ENCODE measurements at regions not wholly inside any gene's neighbourhood (a gene's known extent, or its start where the extent isn't known, plus 50 kb on each side); places are given as distances from the start of the nearest gene placed in this dataset.
"Not testable (repeated sequence)": the region's sequence is repeated elsewhere in the genome, so short reads cannot be mapped to it uniquely, and the experiment has no call there.

DNA sequence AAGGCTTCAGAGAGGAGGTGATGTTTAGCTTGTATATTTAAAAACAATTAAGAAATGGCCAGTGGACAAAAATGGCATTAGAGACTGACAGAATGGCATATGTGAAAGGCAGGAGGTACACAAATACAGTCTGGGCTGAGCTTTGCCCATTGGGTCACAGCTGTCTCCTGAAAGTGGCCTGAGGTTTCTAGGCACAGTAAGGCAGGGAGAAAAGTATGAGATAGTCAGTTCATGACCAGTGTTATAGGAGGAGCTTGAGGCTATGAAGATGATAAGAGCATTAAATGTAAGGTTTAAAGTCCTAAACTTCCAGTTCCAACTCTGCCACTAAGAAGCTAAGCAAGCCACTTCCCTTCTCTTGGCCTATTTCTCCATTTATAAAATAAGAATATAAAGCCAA is 111.2 kb upstream of the SETMAR start:
- peaks cover 0 to 10% (median 6%) of the 10 kb centered on the region in 11 experiments; a peak in 16 of 22 replicates for H3K9me3 ChIP-seq (replicated peaks in 1 of 11)
- H4K20me1 ChIP-seq: no peaks in the 10 kb centered on the region
- no peak overlapping the region for H3K4me3 ChIP-seq
- H3K27ac ChIP-seq: no peak overlapping the region
- no peaks in the 10 kb centered on the region for H3K36me3 ChIP-seq
- H3K27me3 ChIP-seq: no peaks in the 10 kb centered on the region
- TF ChIP-seq Cebpa-rat (IDR thresholded peaks at IDR 0.05): no peak
- H3K9ac ChIP-seq: no peak overlapping the region
- no peak overlapping the region for H3K4me2 ChIP-seq
- no peaks in the 10 kb centered on the region for H3K4me1 ChIP-seq

DNA sequence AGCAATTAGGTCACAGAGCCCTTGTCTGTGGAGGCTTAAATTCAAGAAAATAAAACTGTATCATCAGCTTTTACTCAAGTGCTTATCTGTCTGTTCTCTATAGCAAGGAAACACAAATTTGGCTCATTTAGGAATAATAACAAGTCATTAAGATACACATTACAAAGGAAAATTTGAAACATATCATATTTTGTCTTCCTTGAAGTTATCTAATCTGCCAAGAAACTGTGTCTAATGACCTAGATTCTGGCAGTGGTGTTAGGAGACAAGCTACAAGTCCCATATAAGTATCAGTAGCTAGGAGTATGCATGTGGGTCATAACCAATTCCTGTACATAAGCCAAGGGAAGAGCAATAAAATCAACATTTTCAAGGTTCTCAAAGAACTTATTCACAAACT is 108.2 kb upstream of the SETMAR start:
- no peak for TF ChIP-seq Cebpa-rat (IDR thresholded peaks at IDR 0.05)
- Histone ChIP-seq H3K9ac (no peak overlapping the region), H3K9me3 (replicated peaks in 1 of 11) (peaks cover 0 to 10% (median 6%) of the 10 kb centered on the region in 11 experiments; a peak in 16 of 22 replicates), H3K4me3 (no peak overlapping the region), H3K36me3 (no peaks in the 10 kb centered on the region), H3K27ac (no peak overlapping the region), H3K4me1 (no peaks in the 10 kb centered on the region), H4K20me1 (no peaks in the 10 kb centered on the region), H3K4me2 (no peak overlapping the region), H3K27me3 (no peaks in the 10 kb centered on the region)

DNA sequence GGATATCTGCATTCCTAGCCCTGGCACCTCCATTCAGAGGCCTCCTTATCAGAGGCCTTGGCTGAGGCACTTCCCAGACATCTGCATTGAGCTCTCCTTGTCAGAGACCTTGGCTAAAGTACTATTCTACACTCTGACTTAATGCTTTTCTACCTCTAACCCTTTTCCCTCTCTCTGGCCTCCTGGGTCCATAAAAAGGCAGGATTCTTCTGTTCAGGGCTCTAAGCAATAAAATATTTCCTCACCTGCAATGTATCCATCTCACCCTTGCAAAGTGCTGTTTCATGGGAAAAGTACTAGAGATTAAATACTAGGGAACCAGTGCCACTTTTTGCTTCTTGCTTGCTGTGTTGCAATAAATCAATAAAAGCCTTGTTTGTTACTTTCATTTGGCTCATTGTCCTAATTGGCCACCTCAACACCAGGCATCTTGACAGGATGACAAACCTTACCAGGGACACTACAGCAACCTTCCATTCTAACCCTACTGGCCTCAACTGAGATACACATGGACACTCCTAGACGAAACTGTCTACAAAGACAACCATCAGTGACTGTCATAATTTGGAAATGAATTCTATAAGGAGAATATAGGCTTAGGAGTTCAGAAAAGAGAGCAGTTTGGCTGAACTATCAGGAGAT is 106.5 kb upstream of the SETMAR start:
- Histone ChIP-seq H3K4me3 (no peak overlapping the region), H3K4me1 (no peaks in the 10 kb centered on the region), H4K20me1 (no peaks in the 10 kb centered on the region), H3K4me2 (no peak overlapping the region), H3K27ac (no peak overlapping the region), H3K27me3 (no peaks in the 10 kb centered on the region), H3K36me3 (no peaks in the 10 kb centered on the region), H3K9me3 (replicated peaks in 1 of 11) (peaks cover 0 to 10% (median 6%) of the 10 kb centered on the region in 11 experiments; a peak in 16 of 22 replicates), H3K9ac (no peak overlapping the region)
- no peak for TF ChIP-seq Cebpa-rat (IDR thresholded peaks at IDR 0.05)

DNA sequence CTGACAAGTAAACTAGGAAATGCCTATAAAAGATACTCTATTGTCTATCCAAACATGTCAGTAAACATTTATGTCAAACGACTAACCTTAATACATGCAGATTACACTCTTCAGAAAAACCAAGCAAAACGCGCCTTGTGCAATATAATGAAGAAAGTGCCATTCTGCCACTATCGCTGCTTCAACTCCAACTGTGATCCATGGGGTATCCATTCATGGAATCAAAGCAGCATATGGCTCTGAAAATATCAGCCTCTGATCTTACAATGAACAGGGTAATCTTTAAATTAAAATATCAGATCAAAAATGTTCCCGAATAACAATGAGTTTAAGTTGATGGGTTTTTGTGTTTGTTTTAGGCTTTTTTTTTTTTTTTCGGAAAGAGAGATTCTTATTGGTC is 105.5 kb upstream of the SETMAR start:
- Histone ChIP-seq H3K27ac (no peak overlapping the region), H3K4me3 (no peak overlapping the region), H4K20me1 (no peaks in the 10 kb centered on the region), H3K27me3 (no peaks in the 10 kb centered on the region), H3K4me2 (no peak overlapping the region), H3K9me3 (replicated peaks in 1 of 11) (peaks cover 0 to 7% (median 3%) of the 10 kb centered on the region in 11 experiments; a peak in 16 of 22 replicates), H3K9ac (no peak overlapping the region), H3K36me3 (no peaks in the 10 kb centered on the region), H3K4me1 (no peaks in the 10 kb centered on the region)
- TF ChIP-seq Cebpa-rat (IDR thresholded peaks at IDR 0.05): no peak

DNA sequence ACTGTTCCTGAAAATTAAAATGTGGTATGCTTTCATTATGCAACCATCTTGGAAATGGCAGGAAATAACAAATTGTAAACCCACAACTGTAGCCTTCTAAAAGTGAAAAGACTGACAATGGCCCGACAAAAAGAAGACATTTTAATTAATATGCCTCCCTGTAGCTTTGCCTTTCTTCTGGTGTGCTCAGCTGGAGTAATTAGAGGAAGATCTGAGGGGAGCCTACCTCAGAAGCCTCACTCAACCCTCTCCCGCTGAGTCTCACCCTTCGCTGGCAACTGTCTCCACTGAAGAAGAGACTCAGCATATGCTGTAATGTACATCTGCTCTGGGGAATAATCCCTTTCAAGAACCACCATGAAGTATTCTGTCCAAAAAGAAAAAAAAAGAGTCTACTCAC is 104.7 kb upstream of the SETMAR start:
- Histone ChIP-seq H3K9ac (no peak overlapping the region), H3K4me2 (no peak overlapping the region), H3K4me3 (no peak overlapping the region), H3K27me3 (no peaks in the 10 kb centered on the region), H4K20me1 (no peaks in the 10 kb centered on the region), H3K36me3 (no peaks in the 10 kb centered on the region), H3K9me3 (replicated peaks in 1 of 11) (no peaks in the 10 kb centered on the region), H3K4me1 (peaks cover 0 to 2% (median 0%) of the 10 kb centered on the region in 10 experiments; a peak in 1 of 20 replicates), H3K27ac (no peak overlapping the region)
- TF ChIP-seq Cebpa-rat (IDR thresholded peaks at IDR 0.05): no peak

DNA sequence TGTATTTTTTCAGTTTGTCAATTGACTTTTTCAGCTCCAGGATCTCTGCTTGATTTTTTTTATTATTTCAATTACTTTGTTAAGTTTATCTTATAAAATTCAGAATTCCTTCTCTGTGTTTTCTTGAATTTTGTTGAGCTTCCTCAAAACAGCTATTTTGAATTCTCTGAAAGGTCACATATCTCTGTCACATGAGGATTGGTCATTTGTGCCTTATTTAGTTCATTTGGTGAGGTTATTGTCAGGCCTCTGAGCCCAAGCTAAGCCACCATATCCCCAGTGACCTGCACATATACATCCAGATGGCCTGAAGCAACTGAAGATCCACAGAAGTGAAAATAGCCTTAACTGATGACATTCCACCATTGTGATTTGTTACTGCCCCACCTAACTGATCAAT is 98.4 kb upstream of the SETMAR start:
- H4K20me1 ChIP-seq; H3K4me3 ChIP-seq; H3K27ac ChIP-seq; H3K27me3 ChIP-seq; H3K36me3 ChIP-seq; H3K9ac ChIP-seq; H3K9me3 ChIP-seq (replicated peaks in 1 of 11); H3K4me2 ChIP-seq: not testable (repeated sequence)
- H3K4me1 ChIP-seq: peaks cover 0 to 17% (median 0%) of the 10 kb centered on the region in 10 experiments; a peak in 2 of 20 replicates

DNA sequence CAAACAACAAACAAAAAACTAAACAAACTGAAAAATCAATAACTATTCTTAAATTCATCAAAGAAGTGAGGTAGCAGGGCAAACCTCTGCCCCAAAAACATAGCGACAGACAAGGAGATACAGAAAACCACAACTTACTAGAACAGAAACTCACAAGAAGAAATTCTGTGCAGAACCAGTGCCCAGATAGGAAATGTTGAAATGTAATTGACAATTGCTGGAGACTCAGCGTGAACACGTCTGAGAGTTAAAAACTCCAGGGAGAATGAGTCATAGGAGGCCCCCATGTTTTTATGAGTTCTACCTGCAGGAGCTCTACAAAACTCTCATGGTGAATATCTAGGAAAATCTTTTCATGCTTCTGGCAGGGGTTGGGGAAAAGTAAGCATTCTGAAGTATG is 95.5 kb upstream of the SETMAR start:
- H3K27ac ChIP-seq: no peak overlapping the region
- no peak overlapping the region for H3K4me2 ChIP-seq
- peaks cover 0 to 17% (median 0%) of the 10 kb centered on the region in 10 experiments; a peak in 2 of 20 replicates for H3K4me1 ChIP-seq
- no peak overlapping the region for H3K4me3 ChIP-seq
- no peak for TF ChIP-seq Cebpa-rat (IDR thresholded peaks at IDR 0.05)
- no peaks in the 10 kb centered on the region for H3K27me3 ChIP-seq
- H4K20me1 ChIP-seq: no peaks in the 10 kb centered on the region
- peaks cover 0 to under 1% (median 0%) of the 10 kb centered on the region in 11 experiments; a peak in 4 of 22 replicates for H3K9me3 ChIP-seq (replicated peaks in 1 of 11)
- no peaks in the 10 kb centered on the region for H3K36me3 ChIP-seq
- no peak overlapping the region for H3K9ac ChIP-seq

DNA sequence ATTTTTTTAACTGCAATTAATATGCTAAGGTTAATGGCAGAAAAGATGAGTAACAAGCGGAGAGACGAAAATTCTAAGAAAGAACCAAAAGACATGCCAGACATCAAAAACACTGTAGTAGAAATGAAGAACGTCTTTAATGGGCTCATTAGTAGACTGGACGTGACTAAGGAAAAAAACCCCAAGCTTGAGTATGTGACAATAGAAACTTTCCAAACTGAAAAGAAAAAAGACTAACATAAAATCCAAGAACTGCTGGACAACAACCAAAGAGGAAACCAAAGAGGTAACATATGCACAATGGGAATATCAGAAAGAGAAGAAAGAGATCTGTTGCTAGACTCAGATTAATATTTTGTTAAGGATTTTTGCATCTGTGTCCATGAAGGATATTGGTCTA is 94.6 kb upstream of the SETMAR start:
- peaks cover 0 to 7% (median 0%) of the 10 kb centered on the region in 11 experiments; a peak in 5 of 22 replicates for H3K9me3 ChIP-seq (replicated peaks in 1 of 11)
- H4K20me1 ChIP-seq: no peaks in the 10 kb centered on the region
- TF ChIP-seq Cebpa-rat (IDR thresholded peaks at IDR 0.05): no peak

DNA sequence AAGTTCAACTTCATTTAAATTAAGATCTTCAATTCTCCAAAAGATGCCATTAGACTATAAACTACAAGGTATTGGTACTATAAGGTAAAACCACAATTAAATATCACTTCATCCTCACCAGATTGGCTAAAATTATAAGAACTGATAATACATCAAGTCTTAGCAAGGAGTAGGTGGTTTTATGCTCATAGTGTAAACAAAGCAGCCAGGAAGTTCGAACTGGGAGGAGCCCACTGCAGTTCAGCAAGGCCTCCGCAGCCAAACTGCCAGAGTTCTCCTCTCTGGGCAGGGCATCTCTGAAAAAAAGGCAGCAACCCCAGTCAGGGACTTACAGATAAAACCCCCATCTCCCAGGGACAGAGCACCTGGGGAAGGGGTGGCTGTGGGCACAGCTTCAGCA is 91.6 kb upstream of the SETMAR start:
- H3K9me3 ChIP-seq (replicated peaks in 1 of 11): peaks cover 0 to 20% (median 8%) of the 10 kb centered on the region in 11 experiments; a peak in 11 of 22 replicates
- H3K9ac ChIP-seq: no peak overlapping the region
- H3K36me3 ChIP-seq: no peaks in the 10 kb centered on the region
- H3K4me2 ChIP-seq: no peak overlapping the region
- H3K27me3 ChIP-seq: no peaks in the 10 kb centered on the region
- no peaks in the 10 kb centered on the region for H4K20me1 ChIP-seq
- H3K4me3 ChIP-seq: no peak overlapping the region
- no peaks in the 10 kb centered on the region for H3K4me1 ChIP-seq
- TF ChIP-seq Cebpa-rat (IDR thresholded peaks at IDR 0.05): no peak
- H3K27ac ChIP-seq: no peak overlapping the region

More for the DNA sequence above, 94.6 kb upstream of the SETMAR start:
- Histone ChIP-seq H3K9ac (no peak overlapping the region), H3K27ac (no peak overlapping the region), H3K4me1 (peaks cover 0 to 14% (median 0%) of the 10 kb centered on the region in 10 experiments; a peak in 2 of 20 replicates), H3K4me3 (no peak overlapping the region), H3K27me3 (no peaks in the 10 kb centered on the region), H3K36me3 (no peaks in the 10 kb centered on the region), H3K4me2 (no peak overlapping the region)

DNA sequence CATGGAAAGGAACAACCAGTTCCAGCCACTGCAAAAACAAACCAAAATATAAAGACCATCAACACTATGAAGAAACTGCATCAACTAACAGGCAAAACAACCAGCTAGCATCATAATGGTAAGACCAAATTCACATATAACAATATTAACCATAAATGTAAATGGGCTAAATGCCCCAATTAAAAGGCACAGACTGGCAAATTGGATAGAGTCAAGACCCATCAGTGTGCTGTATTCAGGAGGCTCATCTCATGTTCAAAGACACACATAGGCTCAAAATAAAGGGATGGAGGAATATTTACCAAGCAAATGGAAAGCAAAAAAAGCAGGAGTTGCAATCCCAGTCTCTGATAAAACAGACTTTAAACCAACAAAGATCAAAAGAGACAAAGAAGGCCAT is 89.7 kb upstream of the SETMAR start:
- H3K4me2 ChIP-seq, H4K20me1 ChIP-seq, H3K4me3 ChIP-seq, H3K36me3 ChIP-seq, H3K27ac ChIP-seq, H3K9ac ChIP-seq, H3K4me1 ChIP-seq, H3K27me3 ChIP-seq: not testable (repeated sequence)
- H3K9me3 ChIP-seq (replicated peaks in 1 of 11): peaks cover 0 to 20% (median 8%) of the 10 kb centered on the region in 11 experiments; a peak in 11 of 22 replicates

DNA sequence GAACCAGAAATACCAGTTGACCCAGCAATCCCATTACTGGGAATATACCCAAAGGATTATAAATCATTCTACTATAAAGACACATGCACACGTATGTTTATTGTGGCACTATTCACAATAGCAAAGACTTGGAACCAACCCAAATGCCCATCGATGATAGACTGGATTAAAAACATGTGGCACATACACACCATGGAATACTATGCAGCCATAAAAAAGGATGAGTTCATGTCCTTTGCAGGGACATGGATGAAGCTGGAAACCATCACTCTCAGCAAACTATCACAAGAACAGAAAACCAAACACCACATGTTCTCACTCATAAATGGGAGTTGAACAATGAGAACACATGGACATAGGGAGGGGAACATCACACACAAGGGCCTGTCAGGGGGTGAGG is 86.2 kb upstream of the SETMAR start:
- not testable (repeated sequence) for H3K27me3 ChIP-seq, H3K4me2 ChIP-seq, H3K4me3 ChIP-seq, H3K9ac ChIP-seq, H3K36me3 ChIP-seq, H3K27ac ChIP-seq, H4K20me1 ChIP-seq
- Histone ChIP-seq H3K4me1 (peaks cover 0 to 11% (median 9%) of the 10 kb centered on the region in 10 experiments; a peak in 15 of 20 replicates), H3K9me3 (replicated peaks in 1 of 11) (peaks cover 0 to 20% (median 8%) of the 10 kb centered on the region in 11 experiments; a peak in 11 of 22 replicates)

Data from BLaER1 treated with 17β-estradiol and CSF1 and Interleukin-3, amounts not matched to agents 10 nM and 100 nM (cell line).